ENCODE measurements at regions not wholly inside any gene's neighbourhood (a gene's known extent, or its start where the extent isn't known, plus 50 kb on each side); places are given as distances from the start of the nearest gene placed in this dataset.

GRCh38 chr20:12928755-12929401 is 79.9 kb upstream of the SPTLC3 start:
- ChIA-PET CTCF (no interaction called here), POLR2A (no interaction called here)
- no peaks in the 10 kb centered on the region for H3K9me3 Mint-ChIP-seq (ENCODE audit: insufficient read depth)
- H3K27ac Mint-ChIP-seq, result no peak overlapping the region
- intact Hi-C loops (cut with micrococcal nuclease), result loop anchor here (5.0 kb wide), 1 partner anchor 178 kb away; no protein-coding TSS in a partner anchor
- Histone ChIP-seq H3K36me3 (replicated peaks in 1 of 2; ENCODE audit: control extremely low read depth in 1 of 2, control insufficient read depth in 1 of 2, extremely low read depth in 1 of 2, insufficient read depth in 2 of 2, low read length in 1 of 2) (no peaks in the 10 kb centered on the region), H3K79me2 (ENCODE audit: control insufficient read depth, insufficient read depth, low read length) (no peaks in the 10 kb centered on the region), H3K27me3 (replicated peaks in 1 of 4; ENCODE audit: control extremely low read depth in 1 of 4, control insufficient read depth in 3 of 4, insufficient read depth in 4 of 4, low read length in 3 of 4) (no peaks in the 10 kb centered on the region), H3K9ac (ENCODE audit: low read length) (no peak overlapping the region), H3K4me1 (ENCODE audit: control insufficient read depth in 2 of 2, insufficient read depth in 2 of 2, low read length in 2 of 2) (no peaks in the 10 kb centered on the region), H4K20me1 (ENCODE audit: control insufficient read depth, insufficient read depth, low read length, poor library complexity, severe bottlenecking) (no peaks in the 10 kb centered on the region), H3K9me3 (ENCODE audit: control extremely low read depth in 1 of 3, control insufficient read depth in 2 of 3, insufficient read depth in 1 of 3, low read length in 2 of 3) (no peaks in the 10 kb centered on the region), H3K27ac (ENCODE audit: low read length in 2 of 2) (no peak overlapping the region), H3K4me2 (replicated peaks; ENCODE audit: low read depth, low read length, poor library complexity, severe bottlenecking) (no peak overlapping the region), H2AFZ (ENCODE audit: insufficient read depth, low read depth, low read length, poor library complexity, severe bottlenecking) (no peak overlapping the region), H3K4me3 (ENCODE audit: control extremely low read depth in 1 of 5, extremely low read depth in 1 of 5, insufficient read depth in 1 of 5, low read depth in 2 of 5, low read length in 4 of 5) (no peak overlapping the region)
- no peak for DNase-seq
- no peak overlapping the region for H3K4me3 Mint-ChIP-seq
- 14% methylated on average over 1 of the region's 4 CpGs for WGBS (ENCODE audit: insufficient coverage)
- H3K4me1 Mint-ChIP-seq, result no peaks in the 10 kb centered on the region
- no peak for ATAC-seq (ENCODE audit: low read depth)
- TF ChIP-seq EZH2 (IDR thresholded peaks at IDR 0.05; ENCODE audit: borderline replicate concordance, insufficient read depth, low read depth, low read length, poor library complexity, severe bottlenecking) (no peak), CTCF (IDR thresholded peaks at IDR 0.05) (no peak)
- H3K27me3 Mint-ChIP-seq, result peaks cover 6% of the 10 kb centered on the region

- no peak for TF ChIP-seq EZH2 (IDR thresholded peaks at IDR 0.05; ENCODE audit: borderline replicate concordance, insufficient read depth, low read depth, low read length, poor library complexity, severe bottlenecking)
- no peak for TF ChIP-seq CTCF (IDR thresholded peaks at IDR 0.05)
- Histone ChIP-seq H3K79me2 (ENCODE audit: control insufficient read depth, insufficient read depth, low read length) (no peaks in the 10 kb centered on the region), H3K4me2 (replicated peaks; ENCODE audit: low read depth, low read length, poor library complexity, severe bottlenecking) (no peak overlapping the region), H3K27me3 (replicated peaks in 1 of 4; ENCODE audit: control extremely low read depth in 1 of 4, control insufficient read depth in 3 of 4, insufficient read depth in 4 of 4, low read length in 3 of 4) (no peaks in the 10 kb centered on the region), H3K4me3 (ENCODE audit: control extremely low read depth in 1 of 5, extremely low read depth in 1 of 5, insufficient read depth in 1 of 5, low read depth in 2 of 5, low read length in 4 of 5) (no peak overlapping the region), H3K9ac (ENCODE audit: low read length) (no peak overlapping the region), H3K27ac (ENCODE audit: low read length in 2 of 2) (no peak overlapping the region), H4K20me1 (ENCODE audit: control insufficient read depth, insufficient read depth, low read length, poor library complexity, severe bottlenecking) (no peaks in the 10 kb centered on the region), H3K9me3 (ENCODE audit: control extremely low read depth in 1 of 3, control insufficient read depth in 2 of 3, insufficient read depth in 1 of 3, low read length in 2 of 3) (no peaks in the 10 kb centered on the region), H3K36me3 (replicated peaks in 1 of 2; ENCODE audit: control extremely low read depth in 1 of 2, control insufficient read depth in 1 of 2, extremely low read depth in 1 of 2, insufficient read depth in 2 of 2, low read length in 1 of 2) (no peaks in the 10 kb centered on the region), H3K4me1 (ENCODE audit: control insufficient read depth in 2 of 2, insufficient read depth in 2 of 2, low read length in 2 of 2) (no peaks in the 10 kb centered on the region), H2AFZ (ENCODE audit: insufficient read depth, low read depth, low read length, poor library complexity, severe bottlenecking) (no peak overlapping the region)
- ATAC-seq (ENCODE audit: low read depth) (no peak), DNase-seq (no peak)
- intact Hi-C loops (cut with micrococcal nuclease), result no loop called here
- 85% methylated on average over 4 of the region's 5 CpGs for whole genome bisulfite sequencing (ENCODE audit: insufficient coverage)
- no peak overlapping the region for H3K27ac Mint-ChIP-seq
- H3K9me3 Mint-ChIP-seq (ENCODE audit: insufficient read depth), result no peaks in the 10 kb centered on the region
- no peak overlapping the region for H3K4me3 Mint-ChIP-seq
- H3K27me3 Mint-ChIP-seq, result no peaks in the 10 kb centered on the region
- CTCF ChIA-PET, result no interaction called here
- POLR2A ChIA-PET, result no interaction called here
- H3K4me1 Mint-ChIP-seq, result no peaks in the 10 kb centered on the region
Measured at GRCh38 chr20:12936020-12936419, 72.8 kb upstream of the SPTLC3 start.

Measured in B cell (primary cell).